ENCODE measurements at regions not wholly inside any gene's neighbourhood (a gene's known extent, or its start where the extent isn't known, plus 50 kb on each side); places are given as distances from the start of the nearest gene placed in this dataset.

DNA sequence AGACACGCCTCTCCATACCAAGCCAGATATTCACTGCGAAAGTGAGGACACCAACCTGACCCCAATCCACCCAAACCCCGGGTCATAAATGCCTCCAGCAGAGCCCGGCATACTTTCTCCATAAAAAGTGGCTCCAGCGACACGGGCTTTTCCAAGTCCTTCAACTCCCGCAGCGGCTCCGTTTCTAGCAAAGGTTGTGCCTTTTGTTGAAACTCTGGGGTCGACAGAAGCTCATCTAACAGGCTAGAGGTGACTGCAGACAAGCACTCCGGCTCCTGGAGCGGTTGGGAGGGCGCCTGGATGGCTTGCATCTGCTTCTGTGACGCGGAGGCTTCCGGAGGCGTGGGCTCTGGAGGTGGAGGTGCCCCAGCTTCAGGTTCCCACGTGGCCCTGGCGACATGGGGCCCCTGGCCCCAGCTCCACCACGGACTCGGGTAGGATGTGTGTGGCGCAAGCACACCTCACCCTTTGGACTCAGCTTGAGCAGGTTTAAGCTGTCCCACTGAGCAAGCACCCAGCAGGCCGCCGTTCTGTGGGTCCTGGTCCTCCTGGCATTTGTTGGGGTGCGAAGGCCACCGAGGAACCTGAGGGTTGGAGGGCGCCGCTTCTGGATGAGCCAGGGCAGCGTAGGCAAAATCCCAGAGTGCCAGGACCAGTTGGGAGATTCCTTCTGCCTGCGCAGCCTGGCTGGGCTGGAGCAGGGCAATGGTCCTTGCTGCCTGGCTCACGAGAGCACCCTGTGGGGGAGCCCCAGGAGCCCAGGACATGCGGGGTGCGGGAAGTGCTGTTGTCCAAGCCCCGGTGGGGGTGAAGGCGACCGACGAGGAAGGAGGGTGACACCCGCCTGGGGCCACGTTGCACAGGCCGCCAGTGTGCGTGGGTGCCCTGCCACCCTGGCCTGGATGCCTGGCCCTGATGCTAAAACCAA is 186.3 kb downstream of the ALG10 start:
- H3K27me3 ChIP-seq, result no peaks in the 10 kb centered on the region
- ATAC-seq (no peak), DNase-seq (no peak)
- H3K4me3 ChIP-seq, result no peak overlapping the region
- TF ChIP-seq POLR2A (IDR thresholded peaks at IDR 0.05), result no peak
- TF ChIP-seq CTCF (IDR thresholded peaks at IDR 0.05), result no peak
- 68 to 71% methylated on average over 19 to 41 of the region's 41 CpGs for WGBS, 2 donors
- H3K36me3 ChIP-seq (replicated peaks in 1 of 2; ENCODE audit: insufficient read depth in 1 of 2, low read depth in 2 of 2), result no peaks in the 10 kb centered on the region
- H3K27ac ChIP-seq, result no peak overlapping the region
- intact Hi-C loops (cut with DNase I), result no loop called here
- no peaks in the 10 kb centered on the region for H3K9me3 ChIP-seq
- no peaks in the 10 kb centered on the region for H3K4me1 ChIP-seq

- no peak for TF ChIP-seq POLR2A (IDR thresholded peaks at IDR 0.05)
- no peak for TF ChIP-seq CTCF (IDR thresholded peaks at IDR 0.05)
- Histone ChIP-seq H3K4me1 (no peaks in the 10 kb centered on the region), H3K4me3 (no peak overlapping the region), H3K9me3 (no peaks in the 10 kb centered on the region), H3K27me3 (no peaks in the 10 kb centered on the region), H3K27ac (no peak overlapping the region), H3K36me3 (replicated peaks in 1 of 2; ENCODE audit: insufficient read depth in 1 of 2, low read depth in 2 of 2) (no peaks in the 10 kb centered on the region)
- no peak for DNase-seq
- intact Hi-C loops (cut with DNase I), result no loop called here
- WGBS, 2 donors, result 62 to 69% methylated on average over 21 to 22 of the region's 22 CpGs
- no peak for ATAC-seq
These were observed 187.1 kb downstream of the ALG10 start for GRCh38 chr12:34209259-34209835.

DNA sequence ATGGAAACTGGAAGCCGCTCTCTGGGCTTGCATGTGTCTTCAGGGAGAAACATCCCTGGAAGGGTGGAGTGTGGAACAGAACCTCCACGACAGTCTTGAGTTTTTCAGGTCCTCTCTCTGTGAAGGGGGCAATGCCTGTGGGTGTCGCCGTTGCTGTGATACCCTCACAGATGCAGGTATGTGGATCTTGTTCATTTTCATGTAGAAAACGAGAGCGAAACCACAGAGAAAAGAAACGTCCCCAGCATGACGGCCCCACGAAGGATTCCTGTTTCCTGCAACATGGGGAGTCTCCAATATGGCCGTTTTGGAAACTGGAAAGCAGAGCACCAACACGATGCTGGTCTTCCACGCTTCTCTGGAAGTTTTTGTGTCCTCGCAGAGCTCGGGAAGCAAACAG is 187.9 kb downstream of the ALG10 start:
- Histone ChIP-seq H3K27ac (no peak overlapping the region), H3K36me3 (replicated peaks in 1 of 2; ENCODE audit: insufficient read depth in 1 of 2, low read depth in 2 of 2) (no peaks in the 10 kb centered on the region), H3K4me3 (no peak overlapping the region), H3K4me1 (no peaks in the 10 kb centered on the region), H3K9me3 (no peaks in the 10 kb centered on the region), H3K27me3 (no peaks in the 10 kb centered on the region)
- DNase-seq (no peak), ATAC-seq (no peak)
- intact Hi-C loops (cut with DNase I), result no loop called here
- WGBS, 2 donors, result 51 to 61% methylated on average over 13 to 14 of the region's 14 CpGs
- TF ChIP-seq POLR2A (IDR thresholded peaks at IDR 0.05) (no peak), CTCF (IDR thresholded peaks at IDR 0.05) (no peak)

GRCh38 chr12:34210689-34211530 is 188.6 kb downstream of the ALG10 start:
- Histone ChIP-seq H3K4me1 (no peaks in the 10 kb centered on the region), H3K27ac (no peak overlapping the region), H3K27me3 (no peaks in the 10 kb centered on the region), H3K9me3 (no peaks in the 10 kb centered on the region), H3K36me3 (replicated peaks in 1 of 2; ENCODE audit: insufficient read depth in 1 of 2, low read depth in 2 of 2) (no peaks in the 10 kb centered on the region), H3K4me3 (no peak overlapping the region)
- ATAC-seq (no peak), DNase-seq (no peak)
- intact Hi-C loops (cut with DNase I), result no loop called here
- 78 to 79% methylated on average over 34 of the region's 35 CpGs for WGBS, 2 donors
- TF ChIP-seq CTCF (IDR thresholded peaks at IDR 0.05) (no peak), POLR2A (IDR thresholded peaks at IDR 0.05) (no peak)

Data from body of pancreas (tissue), 4 donors.